ENCODE measurements at regions not wholly inside any gene's neighbourhood (a gene's known extent, or its start where the extent isn't known, plus 50 kb on each side); places are given as distances from the start of the nearest gene placed in this dataset.
A peak's percentile ranks its signal among the peaks of the same experiment; 100 is the strongest.

- DNase-seq (ENCODE audit: low spot score), result no peak
Measured at GRCh38 chr17:69719474-69720048, 305.1 kb downstream of the MAP2K6 start.

GRCh38 chr17:69722518-69722917 is 308.0 kb downstream of the MAP2K6 start:
- no peak for DNase-seq (ENCODE audit: low spot score)

GRCh38 chr17:69723316-69723715 is 308.8 kb downstream of the MAP2K6 start:
- DNase-seq (ENCODE audit: low spot score), result no peak

DNA sequence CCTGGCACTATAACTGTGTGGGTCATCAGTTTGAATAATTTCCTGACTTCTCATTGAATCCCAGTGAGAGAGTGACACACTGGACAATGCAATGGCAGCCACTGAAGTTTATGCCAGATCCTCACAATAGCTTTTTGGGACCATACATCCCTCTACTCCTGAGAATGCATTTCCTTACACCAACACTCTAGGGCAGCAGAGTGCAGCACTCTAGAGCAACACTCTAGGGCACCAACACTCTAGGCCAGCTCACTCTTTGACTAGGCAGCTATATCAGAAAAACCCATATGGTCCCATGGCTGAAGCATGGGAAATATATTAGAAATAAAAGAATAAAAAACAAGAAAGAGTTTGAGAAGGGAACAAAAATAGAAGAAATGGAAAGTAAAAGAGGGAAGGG is 309.2 kb downstream of the MAP2K6 start:
- no peak for DNase-seq (ENCODE audit: low spot score)

DNA sequence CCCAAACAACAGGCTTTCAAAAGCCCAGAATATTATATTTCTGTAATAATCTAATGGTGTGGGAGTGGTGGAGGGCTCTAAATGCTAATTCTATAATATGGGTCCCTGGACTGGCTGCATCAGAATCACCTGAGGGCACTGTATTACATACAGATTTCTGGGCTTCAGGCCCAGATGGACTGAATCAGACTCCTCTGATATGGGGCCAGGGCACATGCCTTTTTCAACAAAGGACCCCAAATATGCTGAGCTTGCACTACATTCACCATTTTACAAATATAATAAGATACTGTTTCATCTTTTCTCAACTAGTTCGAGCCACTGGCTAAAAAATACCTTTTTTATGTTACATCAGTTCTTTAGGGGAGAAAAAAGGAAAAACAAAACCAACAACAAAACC is 309.7 kb downstream of the MAP2K6 start:
- no peak for DNase-seq (ENCODE audit: low spot score)

DNA sequence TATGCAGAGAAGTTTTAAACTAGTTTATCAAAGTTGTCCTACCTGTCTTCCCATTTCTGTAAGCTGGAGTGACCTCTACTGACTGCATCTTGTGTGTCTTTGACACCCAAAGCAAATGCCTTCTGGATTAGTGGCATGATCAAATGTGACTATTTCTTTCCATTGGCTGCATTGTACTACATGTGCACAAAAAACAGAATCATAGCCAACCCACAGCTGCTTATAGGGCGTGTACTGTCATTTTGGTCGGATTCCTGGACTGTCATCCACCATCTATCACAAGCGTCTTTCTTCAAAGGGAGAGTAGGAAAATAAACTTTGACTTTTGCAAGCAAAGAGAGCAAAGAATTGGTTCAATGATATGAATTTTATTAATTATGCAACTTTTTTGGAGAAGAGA is 310.6 kb downstream of the MAP2K6 start:
- no peak for DNase-seq (ENCODE audit: low spot score)

- no peak for DNase-seq (ENCODE audit: low spot score)
Measured at GRCh38 chr17:69728816-69729215, 314.3 kb downstream of the MAP2K6 start.

- no peak for DNase-seq (ENCODE audit: low spot score)
Measured at GRCh38 chr17:69729944-69730343, 315.4 kb downstream of the MAP2K6 start.

DNA sequence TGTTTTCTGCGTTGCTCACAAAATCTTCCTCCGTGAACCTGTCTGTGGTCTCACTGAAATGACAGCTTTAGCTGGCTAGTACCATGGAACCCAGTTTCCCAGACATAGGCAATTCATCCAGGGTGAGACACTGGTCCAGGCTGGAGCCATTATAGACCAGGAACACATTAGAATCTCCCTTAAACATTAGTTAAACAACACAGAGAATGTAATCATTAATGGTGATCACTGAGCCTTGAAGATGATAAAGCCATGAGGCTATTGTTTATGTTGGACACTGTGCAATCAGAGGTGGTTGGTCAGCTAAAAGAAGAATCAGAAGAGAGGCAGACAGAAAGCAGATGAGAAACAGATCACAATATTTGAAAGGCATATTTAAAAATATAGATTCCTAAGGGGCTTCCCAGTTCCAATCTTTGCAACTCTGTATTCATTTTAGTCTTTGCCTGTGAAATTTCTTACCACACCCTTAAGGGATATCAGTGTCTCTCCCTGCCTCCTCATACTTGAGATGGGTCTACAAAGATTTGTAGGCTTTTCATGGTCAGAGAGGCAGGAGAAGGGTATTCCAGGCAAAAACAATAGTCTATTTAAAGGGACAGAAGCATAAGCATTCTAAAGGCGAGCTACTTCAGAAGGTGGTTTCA is 317.9 kb downstream of the MAP2K6 start:
- DNase-seq (ENCODE audit: low spot score), result no peak

DNA sequence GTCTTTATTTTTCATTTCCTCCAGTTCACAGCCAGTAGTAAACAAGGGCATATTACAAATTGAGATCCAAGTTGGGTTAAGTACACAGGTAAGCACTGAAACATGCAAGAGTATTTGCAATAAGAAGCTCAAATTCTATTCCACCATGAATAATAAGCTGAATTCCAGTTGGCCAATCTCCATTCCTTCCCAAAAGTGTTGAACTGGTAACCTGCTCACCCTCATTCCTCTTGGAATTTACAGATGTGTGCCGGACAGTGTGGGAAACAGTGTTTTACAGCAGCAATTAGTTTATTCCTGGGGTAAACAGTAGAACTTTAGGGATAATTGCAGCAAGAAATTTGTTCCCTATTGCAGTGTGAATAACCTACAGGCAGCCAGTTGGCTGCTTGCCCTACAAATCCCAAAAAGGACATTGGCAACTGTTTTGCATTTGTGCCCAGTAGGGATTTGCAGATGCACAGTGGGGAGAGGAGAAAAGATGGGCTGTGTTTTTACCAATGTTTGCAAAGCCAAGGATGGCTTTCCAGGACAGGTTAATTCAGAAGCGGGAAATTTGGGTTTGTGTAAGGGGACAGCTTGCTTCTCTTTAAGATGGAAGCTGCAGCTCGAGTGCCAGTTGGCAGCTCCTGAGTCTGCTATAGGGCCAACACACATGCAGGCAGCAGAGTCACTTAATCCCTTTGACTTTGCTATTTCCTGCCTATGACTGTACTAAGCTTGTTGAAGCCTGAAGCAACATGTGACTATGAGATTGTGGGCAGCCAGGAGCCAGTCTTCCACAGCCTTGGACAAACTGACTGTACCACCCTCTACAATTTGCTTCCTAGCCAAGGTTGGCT is 318.9 kb downstream of the MAP2K6 start:
- peak; percentile 58 for DNase-seq (ENCODE audit: low spot score)

DNA sequence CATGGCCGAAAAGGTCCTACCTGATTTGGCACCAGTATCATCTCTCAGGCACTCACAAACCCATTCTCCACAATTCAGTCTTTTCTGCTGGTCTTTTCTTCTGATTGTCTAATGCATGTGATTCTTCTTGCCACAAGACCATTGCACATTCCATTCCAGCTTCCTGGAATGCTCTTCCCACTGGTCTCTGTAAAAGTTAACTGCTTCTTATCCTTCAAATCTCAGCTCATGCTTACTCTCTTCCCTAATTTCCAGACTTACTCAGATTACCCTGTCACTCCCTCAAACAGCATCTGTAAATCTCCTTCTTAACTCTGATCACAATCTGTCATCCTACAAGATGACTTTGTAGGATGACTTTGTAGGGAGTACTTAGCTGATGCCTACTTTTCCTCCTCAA is 320.2 kb downstream of the MAP2K6 start:
- DNase-seq (ENCODE audit: low spot score), result no peak

DNA sequence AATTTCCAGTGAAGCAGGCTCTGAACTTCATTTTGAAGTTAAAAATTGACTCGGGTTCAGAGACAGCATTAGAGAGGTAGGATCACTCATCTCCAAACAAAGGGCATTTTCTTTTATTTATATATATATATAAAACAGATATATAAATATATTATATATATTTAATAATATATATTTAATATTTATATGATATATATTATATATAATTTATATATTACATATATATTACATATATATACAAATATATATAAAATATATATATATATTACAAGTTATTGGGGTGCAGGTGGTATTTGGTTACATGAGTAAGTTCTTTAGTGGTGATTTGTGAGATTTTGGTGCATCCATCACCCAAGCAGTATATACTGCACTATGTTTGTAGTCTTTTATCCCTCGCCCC is 320.8 kb downstream of the MAP2K6 start:
- DNase-seq (ENCODE audit: low spot score), result no peak

GRCh38 chr17:69743091-69743490 is 328.6 kb downstream of the MAP2K6 start:
- no peak for DNase-seq (ENCODE audit: low spot score)

DNA sequence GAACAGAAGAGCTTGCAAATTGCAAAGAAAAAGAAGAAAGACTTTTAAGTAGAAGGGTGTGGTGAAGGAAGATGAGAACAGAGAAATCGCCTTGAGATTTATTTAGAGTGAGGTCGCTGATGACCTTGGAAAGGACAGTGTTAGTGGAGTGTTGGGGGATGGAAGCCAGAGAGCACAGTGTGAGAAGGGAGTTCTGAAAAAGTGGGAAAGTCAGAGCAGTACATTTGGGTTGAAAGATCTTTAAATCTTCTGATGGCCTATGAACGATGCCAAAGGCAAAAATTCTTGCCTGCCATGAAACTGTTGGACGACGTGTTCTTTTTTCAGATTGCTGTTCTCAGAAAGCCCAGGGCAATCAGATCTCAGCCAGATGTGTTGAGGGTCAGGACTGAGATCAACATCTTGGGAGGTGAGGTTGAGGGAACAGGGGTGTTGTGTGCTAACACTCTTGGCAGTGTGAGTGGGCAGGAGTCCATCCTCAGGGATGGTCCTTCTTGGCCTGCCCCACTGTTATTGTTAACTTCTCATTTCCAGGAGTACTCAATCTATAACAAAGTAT is 330.1 kb downstream of the MAP2K6 start:
- DNase-seq (ENCODE audit: low spot score), result no peak

DNA sequence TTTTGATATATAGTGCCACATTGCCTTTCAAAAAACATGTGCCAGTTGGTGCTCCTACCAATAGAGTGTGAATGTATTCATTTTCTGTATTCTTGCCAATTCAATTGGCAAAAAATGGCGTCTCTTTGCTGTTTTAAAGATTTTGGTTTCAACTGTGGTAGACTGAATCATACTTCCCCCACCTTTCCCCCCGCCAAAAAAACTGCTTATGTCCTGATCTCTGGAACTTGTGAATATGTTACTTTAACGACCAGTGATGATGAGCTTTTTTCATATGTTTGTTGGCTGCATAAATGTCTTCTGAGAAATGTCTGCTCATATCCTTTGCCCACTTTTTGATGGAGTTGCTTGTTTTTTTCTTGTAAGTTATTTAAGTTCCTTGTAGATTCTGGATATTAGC is 325.1 kb upstream of the KCNJ16 start:
- DNase-seq (ENCODE audit: low spot score), result no peak

DNA sequence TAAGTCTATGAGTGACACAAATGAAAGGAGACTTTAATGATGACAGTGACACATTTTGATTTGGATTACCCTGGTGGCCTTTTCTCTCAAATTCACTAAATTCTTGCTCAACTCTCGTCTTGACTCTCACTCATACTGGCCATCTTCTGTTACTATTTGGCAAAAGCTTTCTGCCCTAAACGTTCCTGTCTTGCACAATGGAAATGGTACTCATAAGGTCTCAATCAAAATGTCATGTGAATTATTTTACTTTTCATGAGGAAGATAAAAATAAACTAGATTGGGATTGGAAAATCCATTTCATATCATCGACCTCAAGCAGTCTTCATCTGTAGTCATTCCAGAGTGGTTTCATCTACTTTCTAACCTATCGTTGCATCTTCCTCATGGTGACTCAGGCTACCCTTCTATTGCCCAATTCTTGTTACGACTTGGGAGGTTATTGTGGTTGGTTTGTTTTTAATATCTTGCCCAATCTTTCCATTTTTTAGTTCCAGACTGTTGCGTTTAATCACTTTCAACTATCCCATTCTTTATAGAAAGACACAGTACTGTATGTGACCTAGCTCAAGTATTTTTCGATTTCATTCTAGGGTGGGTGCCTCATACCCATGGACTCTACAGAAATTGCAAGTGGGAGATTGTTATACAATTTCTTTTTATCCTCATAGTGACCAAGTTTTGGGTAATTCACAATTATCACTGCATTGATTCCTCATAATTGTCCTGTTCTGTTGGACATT is 317.2 kb upstream of the KCNJ16 start:
- DNase-seq (ENCODE audit: low spot score), result no peak

- DNase-seq (ENCODE audit: low spot score), result no peak
Measured at GRCh38 chr17:69760562-69760961, 314.5 kb upstream of the KCNJ16 start.

DNA sequence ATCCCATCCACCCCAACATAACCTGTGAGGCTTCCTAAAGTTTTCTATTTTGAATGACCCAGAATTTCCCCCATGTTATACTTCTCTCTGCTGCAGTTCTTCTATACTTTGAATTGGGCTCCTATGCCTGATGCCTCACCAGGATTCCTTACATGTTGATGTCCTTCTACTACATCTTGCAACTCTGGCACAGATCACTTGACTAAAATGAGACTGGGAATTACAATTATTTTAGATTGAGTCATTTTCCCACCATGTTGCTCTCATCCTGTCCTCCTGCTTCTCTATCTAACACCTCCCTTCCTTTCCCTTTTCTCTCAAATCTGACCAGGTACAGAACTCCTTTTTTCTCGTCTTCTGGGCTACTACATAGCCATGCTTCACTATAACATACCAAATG is 314.0 kb upstream of the KCNJ16 start:
- DNase-seq (ENCODE audit: low spot score), result no peak

DNA sequence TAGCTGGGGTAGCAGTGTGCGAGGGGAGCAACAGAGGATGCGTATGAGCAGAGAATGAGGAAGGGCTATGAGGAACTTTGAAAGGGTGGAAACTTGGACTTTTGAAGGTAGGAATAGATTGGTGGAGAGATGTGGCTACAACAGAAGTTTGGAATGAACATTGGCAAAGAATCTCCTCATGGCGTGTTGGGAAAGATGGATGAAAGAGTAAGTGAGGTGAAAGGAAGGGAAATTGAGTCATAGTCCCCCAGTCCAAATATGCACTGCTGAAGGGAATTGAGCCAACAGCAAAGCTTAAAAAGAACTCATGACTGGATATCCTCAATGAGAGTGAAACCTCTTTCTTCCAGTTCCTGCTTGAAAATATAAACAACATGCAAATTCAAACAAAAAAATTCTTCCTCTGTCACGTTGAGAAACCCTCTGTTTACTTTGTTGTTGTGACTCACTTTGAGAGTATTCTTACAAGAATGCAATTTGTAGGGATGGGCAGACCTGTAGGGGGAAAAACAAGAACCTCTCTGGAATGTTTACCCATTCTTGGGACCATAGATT is 313.2 kb upstream of the KCNJ16 start:
- DNase-seq (ENCODE audit: low spot score), result no peak

- no peak for DNase-seq (ENCODE audit: low spot score)
Measured at GRCh38 chr17:69762359-69762758, 312.7 kb upstream of the KCNJ16 start.

DNA sequence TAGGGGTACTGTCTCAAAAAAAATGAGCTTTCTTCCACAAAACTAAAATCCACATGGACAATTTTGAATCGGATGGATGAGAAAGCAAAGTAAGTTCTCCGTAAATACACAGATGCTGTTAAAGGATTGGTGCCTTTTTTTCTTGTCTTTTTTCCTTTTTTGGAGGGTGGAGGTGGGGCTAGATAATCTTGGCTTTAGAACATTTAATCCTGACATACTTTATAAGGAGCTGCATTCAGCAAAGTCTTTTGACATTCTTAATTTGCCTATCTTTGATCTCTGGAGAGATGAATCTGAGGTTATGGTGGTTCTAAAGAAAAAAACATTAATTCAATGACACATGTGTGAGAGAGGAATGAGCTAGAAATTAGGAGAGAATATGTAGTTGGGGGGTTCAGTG is 312.3 kb upstream of the KCNJ16 start:
- DNase-seq (ENCODE audit: low spot score), result no peak

- no peak for DNase-seq (ENCODE audit: low spot score)
Measured at GRCh38 chr17:69763503-69763902, 311.5 kb upstream of the KCNJ16 start.
